Activated CD4-positive, alpha-beta memory T cell treated with anti-CD3 and anti-CD28 coated beads, Interleukin-2, amount 10 ng/mL, durations not matched to agents 7 days and 5 days (primary cell): ENCODE measurements at regions not wholly inside any gene's neighbourhood (a gene's known extent, or its start where the extent isn't known, plus 50 kb on each side); places are given as distances from the start of the nearest gene placed in this dataset.
"Not testable (repeated sequence)": the region's sequence is repeated elsewhere in the genome, so short reads cannot be mapped to it uniquely, and the experiment has no call there.

Experiments used
- CTCF ChIA-PET: fragments of 350-600 bp; sonication (Branson Sonifier 250); formaldehyde crosslinking; loops from one replicate; lab custom pipeline; 2021; ENCODE audit warnings: antibody characterized with exemption, inconsistent platforms; lab: Charles Lee
- POLR2A ChIA-PET: fragments of 350-600 bp; sonication (Branson Sonifier 250); formaldehyde crosslinking; loops from one replicate; lab custom pipeline; 2021; ENCODE audit warnings: antibody characterized with exemption; lab: Charles Lee
- DNase-seq: peaks from one replicate; pipeline ENCODE4 v3.0.0-alpha.2; 2020
- H3K27ac Mint-ChIP-seq: one replicate; pipeline ENCODE4 v1.8.0; 2021; ENCODE audit warnings: mild to moderate bottlenecking, mixed read lengths
- H3K27me3 Mint-ChIP-seq: one replicate; pipeline ENCODE4 v1.8.0; 2021; ENCODE audit warnings: mixed read lengths
- H3K36me3 Mint-ChIP-seq: one replicate; pipeline ENCODE4 v1.8.0; 2021; ENCODE audit warnings: low read depth, mixed read lengths
- H3K4me1 Mint-ChIP-seq: one replicate; pipeline ENCODE4 v1.8.0; 2021; ENCODE audit warnings: mixed read lengths
- H3K4me3 Mint-ChIP-seq: one replicate; pipeline ENCODE4 v1.8.0; 2021; ENCODE audit warnings: mild to moderate bottlenecking, mixed read lengths
- H3K9me3 Mint-ChIP-seq: one replicate; pipeline ENCODE4 v1.8.0; 2021; ENCODE audit warnings: mixed read lengths

- peaks cover 14% of the 10 kb centered on the region for H3K27me3 Mint-ChIP-seq
- no peaks in the 10 kb centered on the region for H3K9me3 Mint-ChIP-seq
- DNase-seq = no peak
- ChIA-PET POLR2A (no interaction called here), CTCF (no interaction called here)
- H3K4me3 Mint-ChIP-seq = no peak overlapping the region
- H3K36me3 Mint-ChIP-seq = no peaks in the 10 kb centered on the region
- H3K4me1 Mint-ChIP-seq = no peaks in the 10 kb centered on the region
- H3K27ac Mint-ChIP-seq = no peak overlapping the region
These were observed 78.6 kb upstream of the SH3BP4 start for GRCh38 chr2:234873103-234873827.

DNA sequence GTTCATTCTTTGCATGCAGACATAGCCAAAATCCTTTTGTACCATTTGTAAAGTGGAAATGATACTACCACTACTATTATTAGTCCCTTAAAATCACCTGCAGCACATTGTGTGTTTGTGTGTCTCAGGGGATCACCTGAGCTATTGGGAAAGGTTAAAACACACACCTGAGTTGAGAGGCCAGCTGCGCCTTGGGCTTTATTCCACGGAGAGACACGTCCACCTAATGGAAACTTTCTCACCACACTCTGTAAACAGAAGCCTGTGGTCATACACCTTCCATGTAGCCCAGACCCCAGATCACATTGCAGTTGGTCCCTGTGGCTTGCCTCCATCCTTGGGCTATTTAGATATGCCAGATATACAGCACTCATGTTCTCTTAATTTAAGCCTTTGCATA lies 81.8 kb upstream of the SH3BP4 start:
- H3K9me3 Mint-ChIP-seq = peaks cover 3% of the 10 kb centered on the region
- no peak overlapping the region for H3K27ac Mint-ChIP-seq
- H3K36me3 Mint-ChIP-seq = no peaks in the 10 kb centered on the region
- ChIA-PET POLR2A (no interaction called here), CTCF (no interaction called here)
- H3K4me1 Mint-ChIP-seq = no peaks in the 10 kb centered on the region
- peaks cover 9% of the 10 kb centered on the region for H3K27me3 Mint-ChIP-seq
- DNase-seq = no peak
- no peak overlapping the region for H3K4me3 Mint-ChIP-seq

GRCh38 chr2:234869164-234869563 lies 82.7 kb upstream of the SH3BP4 start:
- Mint-ChIP-seq H3K4me1 (no peaks in the 10 kb centered on the region), H3K27me3 (peaks cover 7% of the 10 kb centered on the region), H3K36me3 (no peaks in the 10 kb centered on the region), H3K27ac (no peak overlapping the region), H3K4me3 (no peak overlapping the region), H3K9me3 (peaks cover 5% of the 10 kb centered on the region)
- ChIA-PET POLR2A (no interaction called here), CTCF (no interaction called here)
- DNase-seq = no peak

DNA sequence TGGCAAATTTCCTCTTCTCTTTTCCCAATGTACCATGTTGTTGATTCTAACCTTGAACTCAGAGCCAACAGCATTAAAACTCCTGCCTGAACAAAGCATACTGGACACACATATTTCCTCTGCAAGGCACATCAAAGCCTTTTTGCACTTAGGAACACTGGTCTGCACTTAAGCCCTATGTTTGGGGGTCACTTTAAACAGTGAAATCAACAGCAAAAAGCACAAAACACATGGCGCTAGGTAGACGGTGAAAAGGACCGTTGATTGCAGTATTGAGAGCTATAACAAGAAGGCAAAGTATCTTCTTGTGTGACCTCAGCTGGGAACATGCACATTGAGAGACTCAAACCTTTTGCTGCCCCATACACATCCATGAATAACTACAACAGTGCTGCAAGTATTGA lies 83.9 kb upstream of the SH3BP4 start:
- no peaks in the 10 kb centered on the region for H3K36me3 Mint-ChIP-seq
- H3K27ac Mint-ChIP-seq = no peak overlapping the region
- peaks cover 5% of the 10 kb centered on the region for H3K9me3 Mint-ChIP-seq
- no peak overlapping the region for H3K4me3 Mint-ChIP-seq
- ChIA-PET CTCF (no interaction called here), POLR2A (no interaction called here)
- H3K27me3 Mint-ChIP-seq = peaks cover 7% of the 10 kb centered on the region
- H3K4me1 Mint-ChIP-seq = no peaks in the 10 kb centered on the region
- DNase-seq = no peak

DNA sequence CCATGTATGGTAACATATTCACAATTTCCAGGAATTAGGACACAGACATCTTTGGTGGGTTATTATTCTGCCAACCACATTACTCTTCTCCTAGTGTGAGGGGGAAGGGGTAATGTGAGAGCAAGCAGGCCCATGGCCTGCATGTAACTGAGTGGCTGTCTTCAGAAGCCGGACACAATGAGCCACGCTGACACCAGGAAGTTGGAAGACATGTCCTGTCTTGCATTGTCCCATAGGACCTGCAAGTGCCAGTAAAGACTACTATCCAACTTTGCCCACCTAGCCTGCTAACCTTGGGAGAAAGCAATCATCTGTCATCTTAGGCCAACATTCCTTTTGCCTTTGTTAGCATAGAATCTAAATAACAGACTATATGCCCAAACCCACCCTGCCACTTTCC lies 86.2 kb upstream of the SH3BP4 start:
- Mint-ChIP-seq H3K36me3 (no peaks in the 10 kb centered on the region), H3K27ac (no peak overlapping the region), H3K9me3 (peaks cover 5% of the 10 kb centered on the region), H3K27me3 (peaks cover 5% of the 10 kb centered on the region), H3K4me1 (no peaks in the 10 kb centered on the region), H3K4me3 (no peak overlapping the region)
- ChIA-PET CTCF (no interaction called here), POLR2A (no interaction called here)
- DNase-seq = no peak

DNA sequence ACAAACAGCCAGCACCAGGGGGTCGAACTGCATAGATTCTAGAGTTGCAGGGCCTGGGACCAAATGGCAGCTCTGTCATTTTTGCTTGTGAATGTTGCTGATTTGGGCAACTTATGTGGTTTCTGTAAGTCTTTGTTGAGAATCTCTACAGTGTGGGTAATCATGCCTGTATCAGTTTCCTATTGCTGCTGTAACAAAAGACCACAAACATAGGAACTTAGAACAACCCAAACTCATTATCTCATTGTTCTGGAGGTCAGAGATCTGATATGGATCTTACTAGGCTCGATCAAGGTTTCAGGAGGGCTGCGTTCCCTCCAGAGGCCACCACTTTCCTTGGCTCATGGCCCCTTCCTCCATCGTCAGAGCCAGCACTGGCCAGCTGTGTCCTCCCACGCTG lies 86.8 kb upstream of the SH3BP4 start:
- Mint-ChIP-seq H3K36me3 (no peaks in the 10 kb centered on the region), H3K4me3 (no peak overlapping the region), H3K4me1 (no peaks in the 10 kb centered on the region), H3K27ac (no peak overlapping the region), H3K27me3 (peaks cover 5% of the 10 kb centered on the region), H3K9me3 (peaks cover 5% of the 10 kb centered on the region)
- no peak for DNase-seq
- ChIA-PET CTCF (no interaction called here), POLR2A (no interaction called here)

DNA sequence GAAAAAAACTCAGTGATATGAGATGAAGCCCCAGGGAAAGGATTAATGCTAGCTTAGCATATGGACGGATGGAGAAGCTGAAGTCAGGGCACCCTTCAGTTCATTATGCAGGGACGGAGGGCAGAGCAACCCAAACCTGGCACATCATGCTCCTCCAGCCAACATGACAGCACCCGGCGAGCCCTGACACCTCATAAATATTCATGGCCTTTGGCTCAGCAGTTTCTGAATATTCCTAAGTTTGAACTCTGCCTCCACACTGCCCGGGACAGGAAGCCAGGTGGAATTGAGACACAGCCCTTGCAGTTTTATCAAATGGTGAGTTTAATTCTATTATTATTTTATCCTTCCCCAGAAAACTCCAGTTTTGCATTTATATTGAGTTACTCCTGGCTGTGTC lies 87.3 kb upstream of the SH3BP4 start:
- POLR2A ChIA-PET = no interaction called here
- Mint-ChIP-seq H3K4me3 (no peak overlapping the region), H3K4me1 (no peaks in the 10 kb centered on the region), H3K9me3 (peaks cover 5% of the 10 kb centered on the region), H3K27me3 (peaks cover 2% of the 10 kb centered on the region), H3K36me3 (no peaks in the 10 kb centered on the region), H3K27ac (no peak overlapping the region)
- no peak for DNase-seq
- CTCF ChIA-PET = no interaction called here

GRCh38 chr2:234863043-234863934 lies 88.5 kb upstream of the SH3BP4 start:
- H3K4me1 Mint-ChIP-seq = no peaks in the 10 kb centered on the region
- peaks cover 2% of the 10 kb centered on the region for H3K27me3 Mint-ChIP-seq
- CTCF ChIA-PET = interaction anchor here (0.7 to 1.0 kb wide), 2 partner anchors 24 to 883 kb away, joined by 3 read pairs; no protein-coding TSS in a partner anchor
- H3K4me3 Mint-ChIP-seq = no peak overlapping the region
- no peak for DNase-seq
- H3K9me3 Mint-ChIP-seq = peaks cover 5% of the 10 kb centered on the region
- no peak overlapping the region for H3K27ac Mint-ChIP-seq
- POLR2A ChIA-PET = no interaction called here
- H3K36me3 Mint-ChIP-seq = no peaks in the 10 kb centered on the region

GRCh38 chr2:234861841-234862735 lies 89.7 kb upstream of the SH3BP4 start:
- H3K4me3 Mint-ChIP-seq = no peak overlapping the region
- peaks cover 5% of the 10 kb centered on the region for H3K9me3 Mint-ChIP-seq
- H3K36me3 Mint-ChIP-seq = no peaks in the 10 kb centered on the region
- no peak overlapping the region for H3K27ac Mint-ChIP-seq
- no peaks in the 10 kb centered on the region for H3K27me3 Mint-ChIP-seq
- POLR2A ChIA-PET = no interaction called here
- H3K4me1 Mint-ChIP-seq = no peaks in the 10 kb centered on the region
- DNase-seq = no peak
- CTCF ChIA-PET = interaction anchor here (1.0 kb wide), 1 partner anchor 884 kb away, joined by 3 read pairs; no protein-coding TSS in a partner anchor

DNA sequence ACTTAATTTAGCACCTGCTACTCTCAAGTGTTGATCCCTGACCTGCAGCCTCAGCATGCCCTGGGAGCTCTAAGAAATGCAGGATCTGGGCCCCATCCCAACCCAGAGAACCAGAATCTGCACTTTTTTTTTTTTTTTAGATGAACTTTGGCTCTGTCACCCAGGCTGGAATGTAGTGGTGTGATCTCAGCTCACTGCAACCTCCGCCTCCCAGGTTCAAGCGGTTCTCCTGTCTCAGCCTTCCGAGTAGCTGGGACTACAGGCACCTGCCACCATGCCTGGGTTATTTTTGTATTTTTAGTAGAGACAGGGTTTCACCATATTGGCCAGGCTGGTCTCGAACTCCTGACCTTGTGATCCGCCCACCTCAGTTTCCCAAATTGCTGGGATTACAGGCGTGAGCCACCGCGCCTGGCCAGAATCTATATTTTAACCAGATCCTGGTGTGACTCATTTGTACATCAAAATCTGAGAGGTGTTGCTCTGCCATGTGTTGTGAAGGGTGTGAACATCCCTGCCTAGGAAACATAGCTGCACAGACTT lies 92.4 kb upstream of the SH3BP4 start:
- CTCF ChIA-PET, DNase-seq, H3K9me3 Mint-ChIP-seq, H3K36me3 Mint-ChIP-seq, H3K4me1 Mint-ChIP-seq, H3K27ac Mint-ChIP-seq, H3K27me3 Mint-ChIP-seq, H3K4me3 Mint-ChIP-seq: not testable (repeated sequence)
- POLR2A ChIA-PET = interaction anchor here (1.0 kb wide), 1 partner anchor 34 kb away, joined by 3 read pairs; no protein-coding TSS in a partner anchor

DNA sequence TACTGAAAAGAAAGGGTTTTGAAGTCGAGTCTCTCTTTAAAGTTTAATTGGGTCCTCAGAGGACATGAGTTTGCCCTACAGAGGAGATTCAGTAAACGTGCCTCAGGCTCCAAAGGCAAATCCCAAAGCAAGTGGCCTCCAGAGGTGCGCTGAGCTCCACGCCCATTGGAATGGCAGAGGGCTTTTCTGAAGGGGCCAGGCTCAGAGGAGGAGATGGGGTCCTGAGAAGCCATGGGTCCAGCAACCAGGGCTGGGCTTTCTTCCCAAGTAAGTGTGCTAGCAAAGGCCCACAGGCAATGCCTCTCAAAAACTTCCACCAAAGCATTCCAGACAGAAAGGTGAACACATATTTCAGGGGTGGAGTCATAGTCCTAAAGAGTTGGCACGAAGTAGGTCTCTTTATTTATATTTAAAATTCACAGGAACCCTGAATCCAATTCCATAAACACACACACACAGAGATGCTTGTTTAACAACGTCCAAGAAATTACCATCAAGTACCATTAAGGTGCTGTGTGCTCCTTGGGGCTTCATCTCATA lies 93.0 kb upstream of the SH3BP4 start:
- no peaks in the 10 kb centered on the region for H3K4me1 Mint-ChIP-seq
- peaks cover 3% of the 10 kb centered on the region for H3K27me3 Mint-ChIP-seq
- H3K9me3 Mint-ChIP-seq = no peaks in the 10 kb centered on the region
- ChIA-PET POLR2A (interaction anchor here (1.0 kb wide), 1 partner anchor 33 kb away, joined by 3 read pairs; no protein-coding TSS in a partner anchor), CTCF (no interaction called here)
- DNase-seq = no peak
- H3K27ac Mint-ChIP-seq = no peak overlapping the region
- H3K4me3 Mint-ChIP-seq = no peak overlapping the region
- H3K36me3 Mint-ChIP-seq = no peaks in the 10 kb centered on the region

DNA sequence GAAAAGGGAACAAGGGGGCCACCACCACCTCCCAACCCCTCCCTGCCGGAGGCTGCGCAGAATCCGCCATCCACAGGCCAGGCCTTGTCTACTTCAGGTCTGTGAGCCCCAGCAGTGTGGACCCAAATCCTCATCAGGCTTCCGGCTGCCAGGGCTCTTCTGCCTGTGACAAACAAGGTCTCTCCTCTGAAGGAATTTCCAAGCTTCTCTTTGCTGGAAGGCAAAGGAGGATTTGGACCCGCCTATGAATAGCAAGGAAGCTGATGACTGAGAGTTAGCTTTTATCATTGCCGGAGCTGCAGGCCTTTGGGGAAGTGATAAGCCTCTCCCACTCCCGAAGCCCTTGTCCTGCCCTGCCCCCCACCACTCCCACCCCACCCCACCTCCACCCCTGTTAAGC lies 93.7 kb upstream of the SH3BP4 start:
- ChIA-PET CTCF (no interaction called here), POLR2A (no interaction called here)
- no peak overlapping the region for H3K27ac Mint-ChIP-seq
- H3K27me3 Mint-ChIP-seq = peaks cover 3% of the 10 kb centered on the region
- H3K4me1 Mint-ChIP-seq = no peaks in the 10 kb centered on the region
- no peaks in the 10 kb centered on the region for H3K36me3 Mint-ChIP-seq
- no peak for DNase-seq
- H3K4me3 Mint-ChIP-seq = no peak overlapping the region
- H3K9me3 Mint-ChIP-seq = no peaks in the 10 kb centered on the region
